ENCODE measurements at regions not wholly inside any gene's neighbourhood (a gene's known extent, or its start where the extent isn't known, plus 50 kb on each side); places are given as distances from the start of the nearest gene placed in this dataset.

DNA sequence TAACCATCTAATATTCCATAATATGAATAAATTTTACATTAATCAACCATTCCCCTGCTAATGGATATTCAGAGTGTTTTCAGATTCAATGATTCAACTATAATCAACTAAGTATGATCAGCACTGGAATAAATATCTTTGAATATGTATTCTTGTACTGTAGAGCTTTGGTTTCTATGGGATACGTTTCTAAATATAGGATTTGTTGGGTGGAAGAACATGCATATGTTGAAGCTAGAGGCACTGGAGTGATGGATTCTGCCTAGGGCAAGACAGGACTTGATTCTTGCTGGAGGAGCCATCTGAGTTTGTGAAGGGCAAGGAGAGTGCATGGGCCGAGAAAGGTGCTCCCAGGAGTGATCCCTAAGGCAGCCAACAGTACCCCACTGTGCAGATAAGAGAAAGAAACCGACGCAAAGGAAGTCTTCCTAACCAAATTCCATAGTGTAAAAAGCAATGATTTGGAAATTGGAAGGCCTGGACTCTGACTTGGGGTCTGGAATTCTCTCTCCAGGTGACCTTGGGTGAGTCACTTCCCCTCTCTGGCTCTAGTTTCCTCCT is 418.7 kb downstream of the PREX1 start:
- intact Hi-C loops (cut with DNase I), result no loop called here
- no peaks in the 10 kb centered on the region for H3K36me3 ChIP-seq
- no peaks in the 10 kb centered on the region for H3K27me3 ChIP-seq
- 57% methylated on average over 4 of the region's 4 CpGs for WGBS (ENCODE audit: insufficient coverage, low coverage, low lambda C conversion rate, missing lambda C conversion rate)
- H3K4me3 ChIP-seq, result no peak overlapping the region
- ATAC-seq (no peak), DNase-seq (no peak)
- H3K9me3 ChIP-seq, result no peaks in the 10 kb centered on the region
- H3K27ac ChIP-seq, result no peak overlapping the region
- H3K4me1 ChIP-seq, result no peaks in the 10 kb centered on the region
- no peak for TF ChIP-seq POLR2A (IDR thresholded peaks at IDR 0.05)
- TF ChIP-seq, protein P1, sequence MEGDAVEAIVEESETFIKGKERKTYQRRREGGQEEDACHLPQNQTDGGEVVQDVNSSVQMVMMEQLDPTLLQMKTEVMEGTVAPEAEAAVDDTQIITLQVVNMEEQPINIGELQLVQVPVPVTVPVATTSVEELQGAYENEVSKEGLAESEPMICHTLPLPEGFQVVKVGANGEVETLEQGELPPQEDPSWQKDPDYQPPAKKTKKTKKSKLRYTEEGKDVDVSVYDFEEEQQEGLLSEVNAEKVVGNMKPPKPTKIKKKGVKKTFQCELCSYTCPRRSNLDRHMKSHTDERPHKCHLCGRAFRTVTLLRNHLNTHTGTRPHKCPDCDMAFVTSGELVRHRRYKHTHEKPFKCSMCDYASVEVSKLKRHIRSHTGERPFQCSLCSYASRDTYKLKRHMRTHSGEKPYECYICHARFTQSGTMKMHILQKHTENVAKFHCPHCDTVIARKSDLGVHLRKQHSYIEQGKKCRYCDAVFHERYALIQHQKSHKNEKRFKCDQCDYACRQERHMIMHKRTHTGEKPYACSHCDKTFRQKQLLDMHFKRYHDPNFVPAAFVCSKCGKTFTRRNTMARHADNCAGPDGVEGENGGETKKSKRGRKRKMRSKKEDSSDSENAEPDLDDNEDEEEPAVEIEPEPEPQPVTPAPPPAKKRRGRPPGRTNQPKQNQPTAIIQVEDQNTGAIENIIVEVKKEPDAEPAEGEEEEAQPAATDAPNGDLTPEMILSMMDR (IDR thresholded peaks at IDR 0.05), result no peak

DNA sequence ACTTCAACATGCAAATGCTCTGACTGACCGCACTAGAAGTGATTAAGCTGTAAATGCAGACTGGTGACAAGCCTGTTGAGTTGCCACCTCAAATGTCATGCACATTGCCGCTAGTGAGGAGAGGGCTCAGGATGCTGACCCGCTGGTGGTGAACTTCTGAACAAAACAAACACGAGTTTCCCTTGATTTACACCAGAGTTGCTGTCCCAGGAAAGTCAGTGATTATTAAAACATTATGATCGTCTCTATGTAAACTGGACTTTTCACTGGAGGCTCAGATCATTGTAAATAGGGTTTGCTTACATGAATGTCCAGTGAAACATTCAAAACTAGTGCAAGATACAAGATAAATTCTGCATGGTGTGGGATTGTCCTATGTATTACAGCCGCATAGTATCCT is 420.1 kb downstream of the PREX1 start:
- no peak for TF ChIP-seq POLR2A (IDR thresholded peaks at IDR 0.05)
- TF ChIP-seq, protein P1 (IDR thresholded peaks at IDR 0.05), result no peak
- intact Hi-C loops (cut with DNase I), result no loop called here
- no peak for DNase-seq
- Histone ChIP-seq H3K4me1 (no peaks in the 10 kb centered on the region), H3K27ac (no peak overlapping the region), H3K36me3 (no peaks in the 10 kb centered on the region), H3K4me3 (no peak overlapping the region), H3K9me3 (no peaks in the 10 kb centered on the region), H3K27me3 (no peaks in the 10 kb centered on the region)
- WGBS (ENCODE audit: insufficient coverage, low coverage, low lambda C conversion rate, missing lambda C conversion rate), result 36% methylated on average over 6 of the region's 6 CpGs
- no peak for ATAC-seq

DNA sequence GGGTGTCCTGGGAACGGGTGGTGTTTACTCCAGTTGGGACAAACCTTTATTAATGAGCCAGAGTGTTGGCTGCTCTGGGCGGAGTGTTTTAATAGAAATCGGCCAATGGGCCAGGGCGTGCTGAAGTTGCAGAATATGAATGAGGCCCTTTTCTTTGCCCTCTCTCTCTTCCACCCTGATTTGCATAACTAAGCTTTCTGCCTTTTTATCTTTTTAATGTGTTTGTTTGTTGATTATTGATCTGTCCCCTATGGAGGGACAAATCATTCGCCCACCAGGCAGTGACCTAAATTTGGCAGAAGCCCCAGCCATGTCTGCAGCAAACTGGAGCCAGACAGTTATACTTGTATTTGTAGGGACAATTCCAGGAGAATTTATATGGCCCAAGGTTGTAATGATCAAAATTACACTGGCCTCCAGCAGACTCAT is 420.9 kb downstream of the PREX1 start:
- Histone ChIP-seq H3K4me3 (no peak overlapping the region), H3K9me3 (no peaks in the 10 kb centered on the region), H3K36me3 (no peaks in the 10 kb centered on the region), H3K27ac (no peak overlapping the region), H3K27me3 (no peaks in the 10 kb centered on the region), H3K4me1 (no peaks in the 10 kb centered on the region)
- no peak for DNase-seq
- ATAC-seq, result no peak
- 64% methylated on average over 5 of the region's 5 CpGs for WGBS (ENCODE audit: insufficient coverage, low coverage, low lambda C conversion rate, missing lambda C conversion rate)
- intact Hi-C loops (cut with DNase I), result no loop called here
- no peak for TF ChIP-seq POLR2A (IDR thresholded peaks at IDR 0.05)
- TF ChIP-seq, protein P1 (IDR thresholded peaks at IDR 0.05), result no peak

DNA sequence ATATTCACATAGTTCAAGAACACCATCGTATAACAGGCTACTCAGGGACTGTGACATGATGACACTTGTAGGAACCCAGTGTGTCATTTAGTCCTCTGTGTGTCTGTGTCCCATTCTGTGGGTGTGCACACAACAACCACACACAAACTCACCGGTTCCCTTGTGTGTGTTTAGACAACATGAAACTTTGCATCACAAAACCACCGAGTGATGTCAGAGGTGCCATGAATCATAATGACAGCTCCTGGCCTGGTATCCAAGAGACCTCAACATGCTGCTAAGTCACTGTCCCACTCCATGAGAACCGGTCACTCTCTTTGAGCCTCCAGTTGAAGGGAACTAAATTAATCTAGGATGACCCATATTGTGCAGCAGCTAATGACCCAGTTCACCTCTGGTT is 421.3 kb downstream of the PREX1 start:
- ATAC-seq (no peak), DNase-seq (no peak)
- no peaks in the 10 kb centered on the region for H3K4me1 ChIP-seq
- no peaks in the 10 kb centered on the region for H3K36me3 ChIP-seq
- WGBS (ENCODE audit: insufficient coverage, low coverage, low lambda C conversion rate, missing lambda C conversion rate), result 70% methylated on average over 3 of the region's 4 CpGs
- no peaks in the 10 kb centered on the region for H3K27me3 ChIP-seq
- no peak overlapping the region for H3K27ac ChIP-seq
- H3K9me3 ChIP-seq, result no peaks in the 10 kb centered on the region
- TF ChIP-seq, protein P1 (IDR thresholded peaks at IDR 0.05), result no peak
- no peak for TF ChIP-seq POLR2A (IDR thresholded peaks at IDR 0.05)
- no peak overlapping the region for H3K4me3 ChIP-seq
- intact Hi-C loops (cut with DNase I), result no loop called here

DNA sequence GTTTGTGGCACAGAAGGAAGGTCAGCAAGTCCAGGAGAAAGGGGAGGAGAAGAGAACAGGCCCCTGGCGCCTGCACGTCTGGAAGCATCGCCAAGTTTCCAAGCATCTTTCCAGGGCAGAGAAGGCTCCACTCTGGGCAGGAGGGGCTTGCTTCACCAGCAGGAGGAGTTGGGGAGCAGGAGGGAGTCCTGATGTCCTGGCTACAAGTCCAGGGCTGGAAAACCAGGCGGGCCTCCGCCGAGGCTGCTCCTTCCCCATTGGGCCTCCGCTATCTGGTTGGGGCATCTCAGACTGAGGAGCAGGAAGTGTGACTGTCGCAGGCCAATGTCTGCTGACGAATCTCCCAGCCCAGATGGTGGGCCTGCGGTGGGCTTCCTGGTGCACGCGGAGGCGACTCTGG is 421.9 kb downstream of the PREX1 start:
- no peaks in the 10 kb centered on the region for H3K4me1 ChIP-seq
- H3K27ac ChIP-seq, result no peak overlapping the region
- no peak overlapping the region for H3K4me3 ChIP-seq
- no peaks in the 10 kb centered on the region for H3K27me3 ChIP-seq
- TF ChIP-seq, protein P1 (IDR thresholded peaks at IDR 0.05), result no peak
- TF ChIP-seq POLR2A (IDR thresholded peaks at IDR 0.05), result no peak
- no peak for DNase-seq
- H3K36me3 ChIP-seq, result no peaks in the 10 kb centered on the region
- H3K9me3 ChIP-seq, result no peaks in the 10 kb centered on the region
- intact Hi-C loops (cut with DNase I), result no loop called here
- WGBS (ENCODE audit: insufficient coverage, low coverage, low lambda C conversion rate, missing lambda C conversion rate), result 90% methylated on average over 2 of the region's 13 CpGs
- peak in 1 of 4 donors; percentile 28 for ATAC-seq

Data from right lobe of liver (tissue), 6 donors.